ENCODE measurements at regions not wholly inside any gene's neighbourhood (a gene's known extent, or its start where the extent isn't known, plus 50 kb on each side); places are given as distances from the start of the nearest gene placed in this dataset.

DNA sequence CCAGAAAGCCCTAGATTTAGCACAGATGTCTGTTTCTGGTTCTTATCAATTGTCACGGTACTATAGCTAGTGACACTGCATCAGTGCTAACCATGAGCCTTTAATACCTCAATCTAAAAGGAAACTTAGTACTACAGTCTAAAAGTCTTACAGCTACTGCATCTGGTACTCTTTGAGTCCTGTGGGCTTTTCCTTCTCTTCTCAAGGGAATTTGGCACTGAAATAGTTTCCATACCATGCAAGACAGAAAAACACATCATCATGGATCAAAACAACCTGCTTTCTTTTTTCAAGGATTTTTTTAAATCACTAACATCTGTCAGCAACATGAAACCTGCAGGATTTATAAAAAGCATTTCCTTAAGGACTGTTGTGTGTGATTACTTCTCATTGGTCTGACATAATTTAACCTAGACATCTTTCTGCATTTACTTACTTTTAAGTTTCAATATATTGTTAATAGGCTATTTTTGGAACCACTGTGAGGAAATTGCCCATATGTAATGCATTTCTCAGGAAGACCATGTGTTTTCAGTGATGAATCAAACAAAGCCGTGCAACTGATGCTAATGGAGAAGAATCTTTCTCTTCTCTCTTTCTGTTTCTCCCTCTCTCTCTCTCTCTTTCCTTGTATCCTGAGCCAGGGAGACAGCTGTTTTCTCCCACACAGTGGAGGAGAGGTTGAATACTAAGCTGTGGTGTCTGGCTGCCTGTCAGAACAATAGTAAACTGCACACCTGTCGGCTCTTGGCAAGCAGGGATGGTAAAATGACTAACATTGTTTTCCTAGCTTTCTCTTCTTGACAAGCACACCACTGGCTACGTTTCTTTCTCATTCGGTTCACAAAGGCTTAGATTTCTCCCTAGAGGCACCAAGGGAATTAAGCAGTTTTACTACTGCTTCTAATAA lies 273.4 kb downstream of the CSNK1G3 start:
- TF ChIP-seq, protein P1, sequence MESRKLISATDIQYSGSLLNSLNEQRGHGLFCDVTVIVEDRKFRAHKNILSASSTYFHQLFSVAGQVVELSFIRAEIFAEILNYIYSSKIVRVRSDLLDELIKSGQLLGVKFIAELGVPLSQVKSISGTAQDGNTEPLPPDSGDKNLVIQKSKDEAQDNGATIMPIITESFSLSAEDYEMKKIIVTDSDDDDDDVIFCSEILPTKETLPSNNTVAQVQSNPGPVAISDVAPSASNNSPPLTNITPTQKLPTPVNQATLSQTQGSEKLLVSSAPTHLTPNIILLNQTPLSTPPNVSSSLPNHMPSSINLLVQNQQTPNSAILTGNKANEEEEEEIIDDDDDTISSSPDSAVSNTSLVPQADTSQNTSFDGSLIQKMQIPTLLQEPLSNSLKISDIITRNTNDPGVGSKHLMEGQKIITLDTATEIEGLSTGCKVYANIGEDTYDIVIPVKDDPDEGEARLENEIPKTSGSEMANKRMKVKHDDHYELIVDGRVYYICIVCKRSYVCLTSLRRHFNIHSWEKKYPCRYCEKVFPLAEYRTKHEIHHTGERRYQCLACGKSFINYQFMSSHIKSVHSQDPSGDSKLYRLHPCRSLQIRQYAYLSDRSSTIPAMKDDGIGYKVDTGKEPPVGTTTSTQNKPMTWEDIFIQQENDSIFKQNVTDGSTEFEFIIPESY (CRISPR knock-in tag; IDR thresholded peaks at IDR 0.05): no peak
- TF ChIP-seq ZNF121 (CRISPR knock-in tag; IDR thresholded peaks at IDR 0.05): no peak
- TF ChIP-seq, protein P2, sequence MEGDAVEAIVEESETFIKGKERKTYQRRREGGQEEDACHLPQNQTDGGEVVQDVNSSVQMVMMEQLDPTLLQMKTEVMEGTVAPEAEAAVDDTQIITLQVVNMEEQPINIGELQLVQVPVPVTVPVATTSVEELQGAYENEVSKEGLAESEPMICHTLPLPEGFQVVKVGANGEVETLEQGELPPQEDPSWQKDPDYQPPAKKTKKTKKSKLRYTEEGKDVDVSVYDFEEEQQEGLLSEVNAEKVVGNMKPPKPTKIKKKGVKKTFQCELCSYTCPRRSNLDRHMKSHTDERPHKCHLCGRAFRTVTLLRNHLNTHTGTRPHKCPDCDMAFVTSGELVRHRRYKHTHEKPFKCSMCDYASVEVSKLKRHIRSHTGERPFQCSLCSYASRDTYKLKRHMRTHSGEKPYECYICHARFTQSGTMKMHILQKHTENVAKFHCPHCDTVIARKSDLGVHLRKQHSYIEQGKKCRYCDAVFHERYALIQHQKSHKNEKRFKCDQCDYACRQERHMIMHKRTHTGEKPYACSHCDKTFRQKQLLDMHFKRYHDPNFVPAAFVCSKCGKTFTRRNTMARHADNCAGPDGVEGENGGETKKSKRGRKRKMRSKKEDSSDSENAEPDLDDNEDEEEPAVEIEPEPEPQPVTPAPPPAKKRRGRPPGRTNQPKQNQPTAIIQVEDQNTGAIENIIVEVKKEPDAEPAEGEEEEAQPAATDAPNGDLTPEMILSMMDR (CRISPR knock-in tag; IDR thresholded peaks at IDR 0.05): no peak
